HG02870 (cell line): ENCODE measurements at regions not wholly inside any gene's neighbourhood (a gene's known extent, or its start where the extent isn't known, plus 50 kb on each side); places are given as distances from the start of the nearest gene placed in this dataset.
"Not testable (repeated sequence)": the region's sequence is repeated elsewhere in the genome, so short reads cannot be mapped to it uniquely, and the experiment has no call there.

Source experiments
- ATAC-seq: cut with Tn5 transposase; IDR thresholded peaks from one replicate; pipeline ENCODE4 v1.9.1; 2021; ENCODE audit warnings: mild to moderate bottlenecking, moderate library complexity; ENCODE audit not compliant: unreplicated experiment

- ATAC-seq: no peak
Observed at GRCh38 chr13:54004026-54004699, 975.5 kb downstream of the OLFM4 start.

DNA sequence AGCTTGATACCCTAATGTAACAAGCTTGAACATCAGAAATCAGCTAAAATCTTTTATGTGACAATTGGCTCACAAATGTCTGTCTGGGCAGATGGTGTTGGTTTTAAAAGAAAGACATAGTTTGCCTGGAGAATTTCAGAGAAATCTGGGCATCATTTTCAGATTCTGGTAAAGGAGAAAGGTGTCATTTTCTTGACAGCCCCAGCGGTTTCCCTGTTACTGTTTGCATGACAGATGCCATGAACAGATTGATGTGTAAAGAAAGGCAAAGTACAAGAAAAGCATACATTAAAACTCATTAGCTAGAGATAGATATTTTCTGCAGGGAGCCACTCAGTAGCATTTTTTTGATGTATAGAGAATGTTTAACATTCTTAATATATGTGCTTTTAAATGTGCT, 987.9 kb downstream of the OLFM4 start:
- ATAC-seq: no peak

GRCh38 chr13:54018485-54018884, 989.9 kb downstream of the OLFM4 start:
- ATAC-seq: no peak

GRCh38 chr13:54029226-54029625, 1000.6 kb downstream of the OLFM4 start:
- peak; percentile 99 for ATAC-seq

GRCh38 chr13:54029720-54030119, 1001.1 kb downstream of the OLFM4 start:
- ATAC-seq: peak; percentile 11

- no peak for ATAC-seq
Observed at GRCh38 chr13:54033323-54033861, 1004.8 kb downstream of the OLFM4 start.

GRCh38 chr13:54034047-54034446, 1005.4 kb downstream of the OLFM4 start:
- no peak for ATAC-seq

DNA sequence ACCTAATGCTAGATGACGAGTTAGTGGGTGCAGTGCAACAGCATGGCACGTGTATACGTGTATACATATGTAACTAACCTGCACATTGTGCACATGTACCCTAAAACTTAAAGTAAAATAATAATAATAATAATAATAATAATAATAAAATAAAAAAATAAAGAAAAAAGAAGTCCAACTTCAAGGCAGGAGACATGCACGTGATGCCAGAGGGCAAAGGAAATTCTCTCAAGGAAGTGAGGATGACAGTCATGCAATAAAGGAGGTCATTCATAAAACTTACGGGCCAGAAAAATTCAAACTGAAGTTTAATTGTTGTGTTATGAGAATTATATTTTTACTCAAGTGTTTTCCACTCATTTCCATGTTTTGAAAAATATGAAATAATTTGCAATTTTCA, 1028.8 kb downstream of the OLFM4 start:
- not testable (repeated sequence) for ATAC-seq

- not testable (repeated sequence) for ATAC-seq
Observed at GRCh38 chr13:54069958-54070357, 1041.3 kb downstream of the OLFM4 start.

GRCh38 chr13:54077569-54077968, 1049.0 kb downstream of the OLFM4 start:
- no peak for ATAC-seq

DNA sequence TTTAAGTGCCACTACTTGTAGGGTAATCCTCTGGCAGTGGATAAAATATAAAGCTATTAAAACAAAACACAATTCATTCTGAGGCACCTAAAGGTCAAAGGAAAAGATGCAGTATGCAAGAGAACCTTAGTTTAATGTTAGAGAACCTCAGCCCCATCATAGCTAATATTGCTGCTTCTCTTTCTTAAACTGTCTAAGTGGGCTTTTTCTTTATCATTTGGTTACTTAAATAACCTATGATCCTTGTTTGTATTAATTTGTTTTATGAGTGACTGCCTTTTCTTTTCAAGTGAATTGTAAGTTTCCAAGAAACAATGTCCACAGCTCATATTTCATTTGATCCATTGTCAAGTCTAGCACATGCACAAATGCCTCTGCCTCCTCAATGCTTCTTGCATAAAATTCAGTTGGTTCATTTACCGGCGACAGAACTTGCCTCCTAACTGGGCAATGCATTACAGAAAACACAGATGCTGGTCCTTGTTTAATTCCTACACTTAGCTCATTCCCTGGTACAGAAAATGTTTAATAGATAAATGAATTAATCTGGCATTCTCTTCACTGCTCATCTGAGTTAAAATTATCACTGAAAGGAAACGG, 1049.8 kb downstream of the OLFM4 start:
- no peak for ATAC-seq

- ATAC-seq: not testable (repeated sequence)
Observed at GRCh38 chr13:54082309-54082708, 1053.7 kb downstream of the OLFM4 start.

GRCh38 chr13:54091884-54092283, 1063.3 kb downstream of the OLFM4 start:
- ATAC-seq: no peak

GRCh38 chr13:54092686-54093085, 1064.1 kb downstream of the OLFM4 start:
- ATAC-seq: no peak

GRCh38 chr13:54110597-54110996, 1082.0 kb downstream of the OLFM4 start:
- no peak for ATAC-seq

- ATAC-seq: no peak
Observed at GRCh38 chr13:54124700-54125099, 1096.1 kb downstream of the OLFM4 start.

- not testable (repeated sequence) for ATAC-seq
Observed at GRCh38 chr13:54130931-54131330, 1102.3 kb downstream of the OLFM4 start.

- not testable (repeated sequence) for ATAC-seq
Observed at GRCh38 chr13:54131433-54131832, 1102.8 kb downstream of the OLFM4 start.

- not testable (repeated sequence) for ATAC-seq
Observed at GRCh38 chr13:54132127-54132526, 1103.5 kb downstream of the OLFM4 start.

GRCh38 chr13:54132720-54133119, 1104.1 kb downstream of the OLFM4 start:
- not testable (repeated sequence) for ATAC-seq

DNA sequence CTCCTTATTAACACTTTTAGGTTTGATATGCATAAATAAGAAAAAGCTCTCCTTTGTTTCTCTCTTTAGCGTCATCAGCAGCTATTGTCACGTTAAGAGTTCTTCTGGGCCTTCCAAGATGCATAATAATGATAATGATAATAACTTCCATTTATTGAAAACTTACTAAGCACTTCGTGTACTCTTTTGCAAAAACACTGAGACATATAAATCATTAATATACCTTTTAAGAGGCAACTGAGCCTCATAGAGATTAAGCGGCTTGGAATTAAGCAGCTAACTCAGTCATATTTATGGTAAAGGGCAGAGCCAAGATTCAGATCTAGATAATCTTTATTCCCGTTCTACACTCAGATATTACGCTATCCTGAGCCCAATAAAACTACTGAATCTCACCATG, 1105.1 kb downstream of the OLFM4 start:
- no peak for ATAC-seq

DNA sequence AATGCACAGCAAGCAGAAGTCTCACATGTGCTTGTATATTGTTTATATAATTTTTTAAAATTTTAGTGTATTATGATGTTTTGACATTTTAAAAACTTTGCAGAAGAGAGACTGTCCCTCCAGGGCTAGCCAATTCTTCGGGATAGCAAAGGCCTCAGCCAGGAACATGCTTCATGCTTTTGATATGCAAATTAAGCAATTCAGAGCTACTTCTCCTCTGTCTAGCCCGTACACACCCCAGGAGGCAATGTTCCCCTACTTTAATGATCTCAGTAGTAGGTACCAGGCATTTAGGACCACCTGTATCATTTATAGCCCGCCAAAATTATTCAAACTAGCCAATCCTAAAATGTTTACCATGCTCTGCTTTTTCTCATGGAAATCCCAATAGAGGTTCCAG, 1116.2 kb downstream of the OLFM4 start:
- ATAC-seq: no peak
